ENCODE measurements at regions not wholly inside any gene's neighbourhood (a gene's known extent, or its start where the extent isn't known, plus 50 kb on each side); places are given as distances from the start of the nearest gene placed in this dataset.
A peak's percentile ranks its signal among the peaks of the same experiment; 100 is the strongest.

GRCh38 chr9:88056876-88057275 is 81.4 kb downstream of the SPATA31C2 start:
- no peaks in the 10 kb centered on the region for H3K36me3 ChIP-seq (ENCODE audit: control insufficient read depth in 1 of 2, insufficient read depth in 2 of 2, low read length in 2 of 2)
- no peaks in the 10 kb centered on the region for H3K4me1 ChIP-seq (ENCODE audit: control insufficient read depth in 1 of 2, insufficient read depth in 2 of 2, low read length in 2 of 2)
- H3K4me3 ChIP-seq (ENCODE audit: low read depth in 1 of 2, low read length in 2 of 2) = no peak overlapping the region
- H3K27ac ChIP-seq (ENCODE audit: low read length) = no peak overlapping the region
- no peaks in the 10 kb centered on the region for H3K9me3 ChIP-seq (ENCODE audit: control insufficient read depth in 1 of 2, low read length in 2 of 2)
- H3K27me3 ChIP-seq (ENCODE audit: low read depth, low read length) = no peaks in the 10 kb centered on the region

- Histone ChIP-seq H3K4me3 (ENCODE audit: low read depth in 1 of 2, low read length in 2 of 2) (no peak overlapping the region), H3K36me3 (ENCODE audit: control insufficient read depth in 1 of 2, insufficient read depth in 2 of 2, low read length in 2 of 2) (no peaks in the 10 kb centered on the region), H3K4me1 (ENCODE audit: control insufficient read depth in 1 of 2, insufficient read depth in 2 of 2, low read length in 2 of 2) (no peaks in the 10 kb centered on the region), H3K27me3 (ENCODE audit: low read depth, low read length) (no peaks in the 10 kb centered on the region), H3K27ac (ENCODE audit: low read length) (no peak overlapping the region), H3K9me3 (ENCODE audit: control insufficient read depth in 1 of 2, low read length in 2 of 2) (no peaks in the 10 kb centered on the region)
These were observed 79.6 kb upstream of the CDK20 start for GRCh38 chr9:88053856-88054501.

GRCh38 chr9:88052321-88052965 is 78.1 kb upstream of the CDK20 start:
- H3K4me3 ChIP-seq (ENCODE audit: low read depth in 1 of 2, low read length in 2 of 2) = no peak overlapping the region
- H3K36me3 ChIP-seq (ENCODE audit: control insufficient read depth in 1 of 2, insufficient read depth in 2 of 2, low read length in 2 of 2) = no peaks in the 10 kb centered on the region
- no peaks in the 10 kb centered on the region for H3K9me3 ChIP-seq (ENCODE audit: control insufficient read depth in 1 of 2, low read length in 2 of 2)
- H3K27me3 ChIP-seq (ENCODE audit: low read depth, low read length) = no peaks in the 10 kb centered on the region
- H3K27ac ChIP-seq (ENCODE audit: low read length) = no peak overlapping the region
- H3K4me1 ChIP-seq (ENCODE audit: control insufficient read depth in 1 of 2, insufficient read depth in 2 of 2, low read length in 2 of 2) = no peaks in the 10 kb centered on the region

- Histone ChIP-seq H3K27me3 (ENCODE audit: low read depth, low read length) (no peaks in the 10 kb centered on the region), H3K9me3 (ENCODE audit: control insufficient read depth in 1 of 2, low read length in 2 of 2) (no peaks in the 10 kb centered on the region), H3K4me3 (ENCODE audit: low read depth in 1 of 2, low read length in 2 of 2) (no peak overlapping the region), H3K36me3 (ENCODE audit: control insufficient read depth in 1 of 2, insufficient read depth in 2 of 2, low read length in 2 of 2) (no peaks in the 10 kb centered on the region), H3K27ac (ENCODE audit: low read length) (no peak overlapping the region), H3K4me1 (ENCODE audit: control insufficient read depth in 1 of 2, insufficient read depth in 2 of 2, low read length in 2 of 2) (no peaks in the 10 kb centered on the region)
These were observed 76.8 kb upstream of the CDK20 start for GRCh38 chr9:88051138-88051537.

GRCh38 chr9:88049677-88050307 is 75.5 kb upstream of the CDK20 start:
- Histone ChIP-seq H3K27me3 (ENCODE audit: low read depth, low read length) (no peaks in the 10 kb centered on the region), H3K4me1 (ENCODE audit: control insufficient read depth in 1 of 2, insufficient read depth in 2 of 2, low read length in 2 of 2) (no peaks in the 10 kb centered on the region), H3K36me3 (ENCODE audit: control insufficient read depth in 1 of 2, insufficient read depth in 2 of 2, low read length in 2 of 2) (no peaks in the 10 kb centered on the region), H3K27ac (ENCODE audit: low read length) (no peak overlapping the region), H3K4me3 (ENCODE audit: low read depth in 1 of 2, low read length in 2 of 2) (no peak overlapping the region), H3K9me3 (ENCODE audit: control insufficient read depth in 1 of 2, low read length in 2 of 2) (peaks cover 0 to under 1% of the 10 kb centered on the region in 2 donors)

- Histone ChIP-seq H3K36me3 (ENCODE audit: control insufficient read depth in 1 of 2, insufficient read depth in 2 of 2, low read length in 2 of 2) (no peaks in the 10 kb centered on the region), H3K4me1 (ENCODE audit: control insufficient read depth in 1 of 2, insufficient read depth in 2 of 2, low read length in 2 of 2) (no peaks in the 10 kb centered on the region), H3K27ac (ENCODE audit: low read length) (no peak overlapping the region), H3K9me3 (ENCODE audit: control insufficient read depth in 1 of 2, low read length in 2 of 2) (peaks cover 10 to 15% of the 10 kb centered on the region in 2 donors), H3K27me3 (ENCODE audit: low read depth, low read length) (no peaks in the 10 kb centered on the region), H3K4me3 (ENCODE audit: low read depth in 1 of 2, low read length in 2 of 2) (no peak overlapping the region)
These were observed 72.2 kb upstream of the CDK20 start for GRCh38 chr9:88046542-88046941.

GRCh38 chr9:88045686-88046085 is 71.4 kb upstream of the CDK20 start:
- no peaks in the 10 kb centered on the region for H3K36me3 ChIP-seq (ENCODE audit: control insufficient read depth in 1 of 2, insufficient read depth in 2 of 2, low read length in 2 of 2)
- no peaks in the 10 kb centered on the region for H3K27me3 ChIP-seq (ENCODE audit: low read depth, low read length)
- peaks cover 10 to 15% of the 10 kb centered on the region in 2 donors for H3K9me3 ChIP-seq (ENCODE audit: control insufficient read depth in 1 of 2, low read length in 2 of 2)
- H3K27ac ChIP-seq (ENCODE audit: low read length) = no peak overlapping the region
- no peak overlapping the region for H3K4me3 ChIP-seq (ENCODE audit: low read depth in 1 of 2, low read length in 2 of 2)
- no peaks in the 10 kb centered on the region for H3K4me1 ChIP-seq (ENCODE audit: control insufficient read depth in 1 of 2, insufficient read depth in 2 of 2, low read length in 2 of 2)

GRCh38 chr9:88044200-88044599 is 69.9 kb upstream of the CDK20 start:
- peak overlapping the region in 1 of 2 donors; percentile 21 for H3K4me3 ChIP-seq (ENCODE audit: low read depth in 1 of 2, low read length in 2 of 2)
- no peaks in the 10 kb centered on the region for H3K36me3 ChIP-seq (ENCODE audit: control insufficient read depth in 1 of 2, insufficient read depth in 2 of 2, low read length in 2 of 2)
- no peak overlapping the region for H3K27ac ChIP-seq (ENCODE audit: low read length)
- peaks cover 10 to 15% of the 10 kb centered on the region in 2 donors for H3K9me3 ChIP-seq (ENCODE audit: control insufficient read depth in 1 of 2, low read length in 2 of 2)
- H3K4me1 ChIP-seq (ENCODE audit: control insufficient read depth in 1 of 2, insufficient read depth in 2 of 2, low read length in 2 of 2) = no peaks in the 10 kb centered on the region
- H3K27me3 ChIP-seq (ENCODE audit: low read depth, low read length) = no peaks in the 10 kb centered on the region

GRCh38 chr9:88043647-88044046 is 69.3 kb upstream of the CDK20 start:
- peaks cover 10 to 15% of the 10 kb centered on the region in 2 donors for H3K9me3 ChIP-seq (ENCODE audit: control insufficient read depth in 1 of 2, low read length in 2 of 2)
- peak overlapping the region in 1 of 2 donors; percentile 21 for H3K4me3 ChIP-seq (ENCODE audit: low read depth in 1 of 2, low read length in 2 of 2)
- H3K27me3 ChIP-seq (ENCODE audit: low read depth, low read length) = no peaks in the 10 kb centered on the region
- H3K27ac ChIP-seq (ENCODE audit: low read length) = no peak overlapping the region
- H3K4me1 ChIP-seq (ENCODE audit: control insufficient read depth in 1 of 2, insufficient read depth in 2 of 2, low read length in 2 of 2) = no peaks in the 10 kb centered on the region
- H3K36me3 ChIP-seq (ENCODE audit: control insufficient read depth in 1 of 2, insufficient read depth in 2 of 2, low read length in 2 of 2) = no peaks in the 10 kb centered on the region

GRCh38 chr9:88041447-88041846 is 67.1 kb upstream of the CDK20 start:
- no peaks in the 10 kb centered on the region for H3K27me3 ChIP-seq (ENCODE audit: low read depth, low read length)
- no peaks in the 10 kb centered on the region for H3K4me1 ChIP-seq (ENCODE audit: control insufficient read depth in 1 of 2, insufficient read depth in 2 of 2, low read length in 2 of 2)
- no peak overlapping the region for H3K27ac ChIP-seq (ENCODE audit: low read length)
- H3K9me3 ChIP-seq (ENCODE audit: control insufficient read depth in 1 of 2, low read length in 2 of 2) = peaks cover 10 to 30% of the 10 kb centered on the region in 2 donors
- H3K4me3 ChIP-seq (ENCODE audit: low read depth in 1 of 2, low read length in 2 of 2) = no peak overlapping the region
- no peaks in the 10 kb centered on the region for H3K36me3 ChIP-seq (ENCODE audit: control insufficient read depth in 1 of 2, insufficient read depth in 2 of 2, low read length in 2 of 2)

GRCh38 chr9:88037285-88037845 is 63.0 kb upstream of the CDK20 start:
- Histone ChIP-seq H3K36me3 (ENCODE audit: control insufficient read depth in 1 of 2, insufficient read depth in 2 of 2, low read length in 2 of 2) (no peaks in the 10 kb centered on the region), H3K9me3 (ENCODE audit: control insufficient read depth in 1 of 2, low read length in 2 of 2) (peaks cover 0 to 18% of the 10 kb centered on the region in 2 donors), H3K4me3 (ENCODE audit: low read depth in 1 of 2, low read length in 2 of 2) (no peak overlapping the region), H3K27ac (ENCODE audit: low read length) (no peak overlapping the region), H3K4me1 (ENCODE audit: control insufficient read depth in 1 of 2, insufficient read depth in 2 of 2, low read length in 2 of 2) (no peaks in the 10 kb centered on the region), H3K27me3 (ENCODE audit: low read depth, low read length) (no peaks in the 10 kb centered on the region)
